B cell (primary cell): ENCODE measurements at regions not wholly inside any gene's neighbourhood (a gene's known extent, or its start where the extent isn't known, plus 50 kb on each side); places are given as distances from the start of the nearest gene placed in this dataset.

Experiments used
- ATAC-seq: fragments of 200-7000 bp; cut with Tn5 transposase; one replicate; pipeline ENCODE4 v1.10.0; 2021; ENCODE audit warnings: low read depth, mild to moderate bottlenecking, moderate number of reproducible peaks, moderate library complexity
- CTCF ChIA-PET: fragments of 350-600 bp; sonication (Branson Sonifier 250); formaldehyde crosslinking; loops from one replicate; lab custom pipeline; 2021; ENCODE audit warnings: antibody characterized with exemption, inconsistent platforms; lab: Charles Lee
- POLR2A ChIA-PET: fragments of 350-600 bp; sonication (Branson Sonifier 250); formaldehyde crosslinking; loops from one replicate; lab custom pipeline; 2021; ENCODE audit warnings: antibody characterized with exemption; lab: Charles Lee
- DNase-seq: peaks from one replicate; pipeline ENCODE4 v3.0.0; 2013
- H2AFZ ChIP-seq: 2 replicates; pipeline ENCODE4 v1.6.1; 2012; ENCODE audit warnings: mild to moderate bottlenecking, low read depth, low read length; ENCODE audit not compliant: insufficient read depth, poor library complexity, severe bottlenecking
- H3K27ac ChIP-seq, 2 donors: 1 replicate in 1 of 2; 2 replicates in 1 of 2; pipeline ENCODE4 v1.5.1; 2012 to 2013; ENCODE audit warnings: low read length in 2 of 2, mild to moderate bottlenecking in 2 of 2, moderate library complexity in 1 of 2
- H3K27me3 ChIP-seq, 4 experiments: fragments of 200-600 bp in 1 of 4; sonication (generic) in 1 of 4; replicated peaks in 1 of 4; 1 replicate in 2 of 4; 2 replicates in 2 of 4; pipeline versions ENCODE4 v1.6.1 to v1.7.0; 2013 to 2016; ENCODE audit warnings: low read length in 3 of 4, mild to moderate bottlenecking in 2 of 4, mixed read lengths in 1 of 4, moderate library complexity in 1 of 4; ENCODE audit not compliant: insufficient read depth in 4 of 4, control insufficient read depth in 3 of 4; ENCODE audit errors: control extremely low read depth in 1 of 4
- H3K36me3 ChIP-seq, 2 experiments: replicated peaks in 1 of 2; 1 replicate in 1 of 2; 2 replicates in 1 of 2; pipeline versions ENCODE4 v1.6.1 to v1.7.1; 2013; ENCODE audit warnings: low read length in 1 of 2; ENCODE audit not compliant: insufficient read depth in 2 of 2, control insufficient read depth in 1 of 2; ENCODE audit errors: control extremely low read depth in 1 of 2, extremely low read depth in 1 of 2
- H3K4me1 ChIP-seq, 2 donors: fragments of 200-600 bp in 1 of 2; sonication (generic) in 1 of 2; 1 replicate in 1 of 2; 2 replicates in 1 of 2; pipeline versions ENCODE4 v1.5.1 to v1.6.1; 2013 to 2017; ENCODE audit warnings: low read length in 2 of 2; ENCODE audit not compliant: control insufficient read depth in 2 of 2, insufficient read depth in 2 of 2
- H3K4me2 ChIP-seq: replicated peaks from 2 replicates; pipeline ENCODE3; 2012; ENCODE audit warnings: mild to moderate bottlenecking, low read depth, low read length; ENCODE audit not compliant: poor library complexity, severe bottlenecking
- H3K4me3 ChIP-seq, 5 experiments: fragments of 200-600 bp in 1 of 5; sonication (generic) in 1 of 5; 1 replicate in 3 of 5; 2 replicates in 2 of 5; pipeline versions ENCODE4 v1.5.1 to v1.7.0; 2011 to 2016; ENCODE audit warnings: low read length in 4 of 5, mild to moderate bottlenecking in 4 of 5, low read depth in 2 of 5, control low read depth in 1 of 5, moderate library complexity in 1 of 5; ENCODE audit not compliant: insufficient read depth in 1 of 5; ENCODE audit errors: control extremely low read depth in 1 of 5, extremely low read depth in 1 of 5
- H3K79me2 ChIP-seq: fragments of 200-600 bp; sonication (generic); one replicate; pipeline ENCODE4 v1.6.0; 2016; ENCODE audit warnings: low read length; ENCODE audit not compliant: control insufficient read depth, insufficient read depth
- H3K9ac ChIP-seq: fragments of 200-600 bp; sonication (generic); 2 replicates; pipeline ENCODE4 v1.6.1; 2017; ENCODE audit warnings: mild to moderate bottlenecking, low read length, moderate library complexity
- H3K9me3 ChIP-seq, 3 donors: one replicate each; pipeline versions ENCODE4 v1.6.1 to v1.7.1; 2013; ENCODE audit warnings: low read length in 2 of 3; ENCODE audit not compliant: control insufficient read depth in 2 of 3, insufficient read depth in 1 of 3; ENCODE audit errors: control extremely low read depth in 1 of 3
- H4K20me1 ChIP-seq: 2 replicates; pipeline ENCODE4 v1.6.0; 2012; ENCODE audit warnings: mild to moderate bottlenecking, low read length; ENCODE audit not compliant: insufficient read depth, control insufficient read depth, poor library complexity, severe bottlenecking
- H3K27ac Mint-ChIP-seq: one replicate; pipeline ENCODE4 v1.8.0; 2021; ENCODE audit warnings: mixed read lengths
- H3K27me3 Mint-ChIP-seq: one replicate; pipeline ENCODE4 v1.8.0; 2021; ENCODE audit warnings: mixed read lengths
- H3K4me1 Mint-ChIP-seq: one replicate; pipeline ENCODE4 v1.8.0; 2021; ENCODE audit warnings: mixed read lengths
- H3K4me3 Mint-ChIP-seq: one replicate; pipeline ENCODE4 v1.8.0; 2021; ENCODE audit warnings: mixed read lengths
- H3K9me3 Mint-ChIP-seq: one replicate; pipeline ENCODE4 v1.8.0; 2022; ENCODE audit warnings: mixed read lengths; ENCODE audit not compliant: insufficient read depth
- EZH2 ChIP-seq: IDR thresholded peaks from 2 replicates; pipeline ENCODE4 v1.6.1; 2012; ENCODE audit warnings: borderline replicate concordance, low read depth, mild to moderate bottlenecking, moderate library complexity, low read length; ENCODE audit not compliant: insufficient read depth, poor library complexity, severe bottlenecking
- WGBS: methylation state at CpG from one replicate; pipeline ENCODE4 v1.1.5; 2013; ENCODE audit warnings: missing lambda C conversion rate; ENCODE audit not compliant: insufficient coverage; 5-methylcytosine and 5-hydroxymethylcytosine counted together
- intact Hi-C: fragments of 100-400 bp; cut with micrococcal nuclease; formaldehyde crosslinking; loops from one replicate; pipeline ENCODE4 v1.10.0; 2022
- TF ChIP-seq, protein P1 (sequence below): fragments of 200-600 bp; IDR thresholded peaks from one replicate; pipeline ENCODE4 v1.8.0; 2022; ENCODE audit warnings: antibody characterized with exemption, mild to moderate bottlenecking

DNA sequence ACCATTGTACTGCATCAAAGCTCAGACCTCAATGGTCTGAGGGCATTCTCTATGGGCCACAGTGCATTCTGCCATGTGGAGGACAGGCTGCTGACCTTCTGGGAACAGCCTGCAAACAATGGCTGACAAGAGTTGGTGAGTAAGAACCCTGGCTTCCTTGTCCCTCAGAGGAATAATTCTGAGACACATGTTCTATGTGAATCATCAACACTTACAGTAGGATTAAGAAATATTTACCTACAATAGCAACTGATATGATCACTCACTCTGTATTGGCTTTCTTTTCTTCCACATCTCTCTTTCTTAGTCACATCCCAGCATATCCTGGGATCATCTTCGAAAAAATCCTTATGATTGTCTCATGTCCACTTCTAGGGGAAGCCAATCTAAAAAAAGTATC, 306.5 kb upstream of the ITGA1 start:
- POLR2A ChIA-PET: no interaction called here
- Histone ChIP-seq H3K27ac (no peak overlapping the region), H3K9ac (no peak overlapping the region), H3K27me3 (no peaks in the 10 kb centered on the region), H2AFZ (no peak overlapping the region), H3K9me3 (no peaks in the 10 kb centered on the region), H3K4me1 (no peaks in the 10 kb centered on the region), H3K4me3 (no peak overlapping the region), H3K4me2 (no peak overlapping the region), H3K36me3 (no peaks in the 10 kb centered on the region), H4K20me1 (no peaks in the 10 kb centered on the region), H3K79me2 (no peaks in the 10 kb centered on the region)
- ATAC-seq: no peak
- WGBS: no CpG with 5 or more reads among the region's 1 CpG
- H3K4me3 Mint-ChIP-seq: no peak overlapping the region
- no peaks in the 10 kb centered on the region for H3K4me1 Mint-ChIP-seq
- TF ChIP-seq, protein P1, sequence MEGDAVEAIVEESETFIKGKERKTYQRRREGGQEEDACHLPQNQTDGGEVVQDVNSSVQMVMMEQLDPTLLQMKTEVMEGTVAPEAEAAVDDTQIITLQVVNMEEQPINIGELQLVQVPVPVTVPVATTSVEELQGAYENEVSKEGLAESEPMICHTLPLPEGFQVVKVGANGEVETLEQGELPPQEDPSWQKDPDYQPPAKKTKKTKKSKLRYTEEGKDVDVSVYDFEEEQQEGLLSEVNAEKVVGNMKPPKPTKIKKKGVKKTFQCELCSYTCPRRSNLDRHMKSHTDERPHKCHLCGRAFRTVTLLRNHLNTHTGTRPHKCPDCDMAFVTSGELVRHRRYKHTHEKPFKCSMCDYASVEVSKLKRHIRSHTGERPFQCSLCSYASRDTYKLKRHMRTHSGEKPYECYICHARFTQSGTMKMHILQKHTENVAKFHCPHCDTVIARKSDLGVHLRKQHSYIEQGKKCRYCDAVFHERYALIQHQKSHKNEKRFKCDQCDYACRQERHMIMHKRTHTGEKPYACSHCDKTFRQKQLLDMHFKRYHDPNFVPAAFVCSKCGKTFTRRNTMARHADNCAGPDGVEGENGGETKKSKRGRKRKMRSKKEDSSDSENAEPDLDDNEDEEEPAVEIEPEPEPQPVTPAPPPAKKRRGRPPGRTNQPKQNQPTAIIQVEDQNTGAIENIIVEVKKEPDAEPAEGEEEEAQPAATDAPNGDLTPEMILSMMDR: no peak
- TF ChIP-seq EZH2: no peak
- H3K27me3 Mint-ChIP-seq: no peaks in the 10 kb centered on the region
- no peaks in the 10 kb centered on the region for H3K9me3 Mint-ChIP-seq
- CTCF ChIA-PET: no interaction called here
- intact Hi-C loops: no loop called here
- no peak overlapping the region for H3K27ac Mint-ChIP-seq
- DNase-seq: no peak

DNA sequence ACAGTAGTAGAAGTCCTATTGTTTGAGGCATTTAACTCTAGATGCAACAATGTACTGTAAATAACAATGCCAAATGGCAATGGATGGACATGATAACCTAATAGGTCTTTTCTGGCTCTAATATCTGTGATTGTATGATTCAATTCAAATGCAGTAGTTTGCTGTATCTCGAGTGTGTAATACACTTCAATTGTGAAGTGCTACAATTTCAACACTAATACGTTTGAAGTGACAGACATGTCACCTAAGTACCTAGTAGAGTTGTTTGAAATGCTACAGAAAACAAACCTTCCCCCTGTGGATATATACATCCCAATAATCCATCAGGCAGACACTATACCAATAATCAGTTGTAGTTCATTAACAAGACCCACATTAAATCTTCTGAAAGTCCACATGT, 305.9 kb upstream of the ITGA1 start:
- no peaks in the 10 kb centered on the region for H3K9me3 Mint-ChIP-seq
- H3K4me2 ChIP-seq: no peak overlapping the region
- H3K4me3 ChIP-seq: no peak overlapping the region
- no CpG with 5 or more reads among the region's 2 CpGs for WGBS
- ATAC-seq (no peak), DNase-seq (no peak)
- H3K27me3 Mint-ChIP-seq: no peaks in the 10 kb centered on the region
- no peak overlapping the region for H3K9ac ChIP-seq
- H3K79me2 ChIP-seq: no peaks in the 10 kb centered on the region
- H3K9me3 ChIP-seq: no peaks in the 10 kb centered on the region
- ChIA-PET POLR2A (no interaction called here), CTCF (no interaction called here)
- intact Hi-C loops: no loop called here
- H3K27ac ChIP-seq: no peak overlapping the region
- no peaks in the 10 kb centered on the region for H3K27me3 ChIP-seq
- no peak overlapping the region for H3K4me3 Mint-ChIP-seq
- H3K36me3 ChIP-seq: no peaks in the 10 kb centered on the region
- no peak overlapping the region for H3K27ac Mint-ChIP-seq
- no peaks in the 10 kb centered on the region for H3K4me1 Mint-ChIP-seq
- H4K20me1 ChIP-seq: no peaks in the 10 kb centered on the region
- TF ChIP-seq EZH2: no peak
- TF ChIP-seq, protein P1: no peak
- no peak overlapping the region for H2AFZ ChIP-seq
- no peaks in the 10 kb centered on the region for H3K4me1 ChIP-seq
